Glomerular endothelial cell (primary cell): ENCODE measurements at regions not wholly inside any gene's neighbourhood (a gene's known extent, or its start where the extent isn't known, plus 50 kb on each side); places are given as distances from the start of the nearest gene placed in this dataset.

Experiments
- DNase-seq: peaks from one replicate; pipeline ENCODE4 v3.0.0-alpha.2; 2011; ENCODE audit warnings: low read depth, low spot score; ENCODE audit errors: extremely low read depth

DNA sequence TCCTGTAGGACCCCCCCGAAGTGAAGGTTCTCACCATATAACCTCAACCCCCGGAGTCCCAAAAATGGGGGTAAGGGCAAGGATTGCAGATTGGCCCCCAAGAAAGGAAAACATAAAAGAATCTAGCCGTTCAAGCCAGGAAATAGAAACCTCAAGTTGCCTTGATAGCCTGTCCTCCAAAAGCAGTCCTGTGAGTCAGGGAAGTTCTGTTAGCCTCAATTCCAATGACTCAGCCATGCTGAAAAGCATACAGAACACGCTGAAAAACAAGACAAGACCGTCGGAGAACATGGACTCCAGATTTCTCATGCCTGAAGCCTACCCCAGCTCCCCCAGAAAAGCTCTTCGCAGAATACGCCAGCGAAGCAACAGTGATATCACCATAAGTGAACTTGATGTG is 344.2 kb upstream of the RGS6 start:
- DNase-seq = no peak

DNA sequence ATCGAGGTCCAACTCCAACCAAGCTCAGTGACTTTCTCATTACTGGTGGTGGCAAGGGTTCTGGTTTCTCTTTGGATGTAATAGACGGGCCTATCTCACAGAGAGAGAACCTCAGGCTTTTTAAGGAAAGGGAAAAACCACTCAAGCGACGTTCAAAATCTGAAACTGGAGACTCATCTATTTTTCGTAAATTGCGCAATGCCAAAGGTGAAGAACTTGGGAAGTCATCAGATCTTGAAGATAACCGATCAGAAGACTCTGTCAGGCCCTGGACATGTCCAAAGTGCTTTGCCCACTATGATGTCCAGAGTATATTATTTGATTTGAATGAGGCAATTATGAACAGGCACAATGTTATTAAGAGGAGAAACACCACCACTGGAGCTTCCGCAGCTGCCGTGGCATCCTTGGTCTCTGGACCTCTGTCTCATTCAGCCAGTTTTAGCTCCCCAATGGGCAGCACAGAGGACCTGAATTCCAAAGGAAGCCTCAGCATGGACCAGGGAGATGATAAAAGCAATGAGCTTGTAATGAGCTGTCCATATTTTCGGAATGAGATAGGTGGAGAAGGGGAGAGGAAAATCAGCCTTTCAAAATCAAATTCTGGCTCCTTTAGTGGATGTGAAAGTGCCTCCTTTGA is 343.5 kb upstream of the RGS6 start:
- no peak for DNase-seq

DNA sequence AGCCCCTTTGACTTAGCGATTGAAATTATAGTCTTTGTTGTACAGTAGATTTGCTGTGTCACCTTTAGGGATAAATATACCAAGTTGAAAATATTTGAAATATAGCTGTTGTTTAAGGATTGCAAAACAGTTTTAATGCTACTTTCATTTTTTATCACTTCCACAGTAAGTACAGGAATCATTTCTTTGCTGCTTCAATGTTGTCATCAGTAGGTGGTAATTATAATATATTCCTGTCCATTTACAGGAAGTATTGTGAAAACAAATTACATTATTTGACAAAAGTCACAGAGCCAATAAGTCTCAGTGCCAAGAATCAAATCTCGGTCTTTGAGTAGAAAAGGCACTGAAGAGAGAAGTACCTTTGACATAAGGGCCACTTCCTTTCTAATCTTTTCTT is 342.6 kb upstream of the RGS6 start:
- no peak for DNase-seq

DNA sequence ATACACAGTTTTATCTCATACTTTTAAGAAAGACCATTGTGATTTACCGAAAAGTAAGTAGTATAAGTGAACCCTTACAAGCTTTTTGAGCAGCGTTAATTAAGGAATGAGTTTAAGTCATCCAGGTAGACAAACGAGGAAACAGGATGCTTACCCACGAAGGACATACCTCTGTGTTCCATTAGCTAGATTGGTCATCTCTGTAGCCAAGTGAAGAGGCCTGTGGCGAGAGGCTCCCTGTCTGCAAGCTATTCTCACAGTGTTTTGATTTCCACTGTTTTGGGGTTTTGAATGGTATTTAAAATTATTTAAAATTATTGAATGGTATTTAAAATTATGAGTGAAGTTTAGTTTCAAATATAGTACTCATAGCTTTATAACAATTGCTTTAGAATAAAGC is 342.1 kb upstream of the RGS6 start:
- DNase-seq = no peak

DNA sequence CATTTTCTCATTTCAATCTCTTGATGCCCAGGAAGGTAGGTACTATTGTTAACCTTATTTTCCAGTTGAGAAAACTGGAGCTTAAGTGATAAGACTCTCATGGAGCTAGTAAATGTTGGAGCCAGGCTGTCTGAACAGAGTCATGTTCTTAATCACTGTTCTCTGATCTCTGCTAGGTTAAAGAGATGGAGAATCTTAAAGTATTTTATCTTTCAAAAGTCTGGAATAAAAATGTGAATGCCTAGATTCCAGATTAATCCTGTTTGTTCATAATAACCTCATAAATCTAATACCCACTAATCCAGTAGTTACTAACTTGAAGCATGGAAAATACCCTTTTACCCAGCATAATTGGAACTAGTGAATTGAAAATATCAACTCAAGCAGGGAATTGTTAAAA is 341.0 kb upstream of the RGS6 start:
- no peak for DNase-seq

DNA sequence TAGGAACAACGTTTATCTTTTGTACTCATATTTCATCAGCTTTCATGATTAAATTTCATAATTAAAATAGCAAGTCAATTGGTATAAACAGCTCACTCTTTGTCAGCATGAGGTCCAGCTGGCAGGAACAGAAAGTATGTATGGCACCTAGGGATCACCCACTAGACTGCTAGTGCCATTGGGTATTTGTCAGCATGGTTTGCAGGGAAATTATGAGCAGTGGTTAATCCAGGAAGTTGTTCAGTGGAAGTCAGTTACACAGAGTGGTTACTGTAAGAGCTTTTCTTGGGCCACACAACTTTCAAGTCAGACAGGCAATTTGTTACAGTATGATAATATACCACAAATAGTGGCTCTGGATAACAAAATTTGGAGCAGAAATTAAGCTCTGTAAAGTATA is 340.3 kb upstream of the RGS6 start:
- DNase-seq = peak; percentile 10

DNA sequence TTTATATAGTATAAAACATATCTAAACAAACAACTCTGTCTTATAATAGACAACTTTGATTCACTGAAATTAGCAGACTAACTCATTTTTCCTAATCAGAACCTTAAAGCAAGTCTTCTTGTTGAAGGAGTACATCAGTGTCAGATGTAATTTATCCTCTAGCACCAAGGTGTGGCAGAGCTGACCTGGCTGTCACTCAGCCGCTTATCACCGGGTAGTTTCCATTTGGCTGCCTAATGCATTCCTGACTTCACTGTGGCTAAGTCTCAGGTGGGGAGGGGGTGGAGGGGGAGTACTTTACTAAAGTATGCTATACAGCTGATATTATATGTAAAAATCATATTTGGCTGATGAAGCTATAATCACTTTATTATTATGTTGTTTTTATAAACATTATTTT is 339.9 kb upstream of the RGS6 start:
- DNase-seq = no peak

DNA sequence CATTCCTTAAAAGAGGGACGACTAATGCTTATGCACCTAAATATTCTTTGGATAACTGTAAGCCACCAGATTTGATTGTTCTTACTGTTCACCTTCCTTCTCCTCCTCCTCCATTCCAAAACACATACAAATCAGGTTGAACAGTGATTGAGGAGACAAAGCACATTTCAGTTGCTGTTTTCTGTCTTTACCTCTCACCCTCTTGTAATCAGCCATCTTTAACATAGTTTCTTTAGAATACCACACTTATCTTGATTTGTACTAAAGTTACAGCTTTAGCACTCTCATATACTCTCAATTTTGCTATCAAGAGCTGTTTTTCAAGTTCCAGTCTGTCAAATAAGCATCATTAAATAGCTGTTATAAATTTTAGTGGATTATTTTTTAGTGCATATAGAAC is 338.3 kb upstream of the RGS6 start:
- DNase-seq = no peak

DNA sequence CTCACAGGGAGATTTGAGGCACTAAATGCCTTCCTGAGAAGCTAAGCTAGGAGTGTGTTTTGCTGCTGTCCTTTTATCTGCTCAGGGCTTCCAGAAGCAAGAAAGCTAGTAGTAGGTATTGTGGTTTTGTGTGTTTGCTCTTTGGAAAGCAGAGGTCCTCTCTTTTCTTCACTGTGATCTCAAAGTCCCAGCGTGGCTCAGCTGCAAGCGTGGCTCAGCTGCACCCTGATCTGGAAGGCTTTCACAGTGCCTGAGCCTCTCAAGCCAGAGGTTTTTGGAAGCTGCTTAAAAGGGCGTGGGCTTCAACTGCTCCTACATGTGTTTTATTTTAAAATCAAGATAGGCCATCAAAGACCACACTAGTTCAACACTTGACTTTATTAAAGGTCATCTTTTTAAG is 337.4 kb upstream of the RGS6 start:
- DNase-seq = no peak

DNA sequence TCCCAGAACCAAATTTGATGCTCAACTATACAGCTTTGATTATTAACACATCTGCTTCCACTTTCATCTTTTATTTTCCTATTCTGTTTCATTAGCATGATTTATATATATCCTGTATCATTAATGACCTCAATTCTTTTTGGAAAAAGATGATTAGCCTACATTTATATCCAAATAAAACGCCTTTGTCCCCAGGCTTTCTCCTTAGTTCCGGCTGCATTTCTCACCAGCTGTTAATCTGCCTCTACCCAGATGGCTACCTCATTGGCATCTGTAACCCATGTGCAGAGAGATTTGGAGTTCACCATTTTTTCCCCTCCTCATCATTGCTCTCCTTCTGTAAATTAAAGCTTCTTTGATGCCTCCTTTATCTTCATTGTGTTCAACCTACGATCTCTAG is 336.8 kb upstream of the RGS6 start:
- DNase-seq = no peak

DNA sequence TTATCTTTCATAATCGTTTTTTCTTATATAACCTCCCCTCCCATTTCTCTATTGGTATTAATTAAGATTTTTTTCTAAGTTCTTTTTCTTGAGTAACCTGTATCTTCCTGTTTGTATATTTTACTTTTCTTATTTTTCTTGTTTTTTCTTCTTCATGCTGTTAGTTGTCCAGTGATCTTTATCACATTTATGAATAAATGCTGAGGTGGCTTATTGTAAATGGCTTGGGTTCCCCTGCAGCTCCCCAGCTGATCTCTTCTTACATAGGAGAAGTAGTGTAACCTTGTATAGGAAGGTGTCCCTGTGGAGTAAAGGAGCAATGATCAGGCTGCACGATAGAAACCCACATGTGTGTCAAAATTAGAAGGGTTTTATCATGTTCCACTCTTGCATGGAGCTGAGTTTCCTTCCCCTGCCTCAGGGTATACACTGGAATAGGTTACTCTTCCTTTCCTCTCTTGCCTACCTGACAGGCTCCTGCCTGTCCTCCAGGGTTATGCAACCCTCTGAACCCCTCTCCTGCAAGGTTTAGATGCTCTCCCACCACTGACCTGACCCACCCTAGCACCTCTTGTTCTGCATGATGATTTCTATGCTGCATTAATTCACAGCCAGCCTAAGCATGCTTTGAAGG is 334.8 kb upstream of the RGS6 start:
- no peak for DNase-seq

DNA sequence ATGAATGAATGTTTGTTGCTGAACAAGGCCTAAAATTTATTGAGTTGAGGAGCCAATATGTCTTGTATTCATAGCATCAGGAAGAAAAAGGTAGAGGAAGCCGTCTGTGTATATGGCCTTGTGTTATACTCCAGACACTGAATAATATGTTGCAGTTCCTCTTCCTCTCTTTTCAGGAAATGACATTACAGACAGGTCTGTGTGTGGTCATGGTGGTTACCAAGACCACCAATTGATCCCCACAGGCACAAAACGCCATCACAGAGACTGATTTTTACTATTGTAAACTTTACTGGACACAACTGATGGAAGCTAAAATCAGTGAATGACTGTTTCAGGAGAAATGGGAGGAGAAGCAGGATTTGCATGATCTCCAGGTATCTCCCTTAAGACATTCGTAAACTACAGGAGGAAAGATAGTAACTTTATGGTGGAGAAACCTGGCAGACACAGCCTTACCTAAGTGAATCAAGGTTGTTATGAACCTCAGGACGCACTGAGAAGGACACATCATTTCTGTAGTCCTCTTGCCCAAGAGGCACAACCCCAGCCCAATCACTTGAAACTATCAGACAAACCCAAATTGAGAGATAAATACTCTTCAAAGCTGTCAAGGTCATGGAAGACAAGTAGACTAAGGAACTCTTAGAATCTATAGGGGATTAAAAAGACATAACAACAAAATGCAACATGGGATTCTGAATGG is 334.1 kb upstream of the RGS6 start:
- DNase-seq = no peak

DNA sequence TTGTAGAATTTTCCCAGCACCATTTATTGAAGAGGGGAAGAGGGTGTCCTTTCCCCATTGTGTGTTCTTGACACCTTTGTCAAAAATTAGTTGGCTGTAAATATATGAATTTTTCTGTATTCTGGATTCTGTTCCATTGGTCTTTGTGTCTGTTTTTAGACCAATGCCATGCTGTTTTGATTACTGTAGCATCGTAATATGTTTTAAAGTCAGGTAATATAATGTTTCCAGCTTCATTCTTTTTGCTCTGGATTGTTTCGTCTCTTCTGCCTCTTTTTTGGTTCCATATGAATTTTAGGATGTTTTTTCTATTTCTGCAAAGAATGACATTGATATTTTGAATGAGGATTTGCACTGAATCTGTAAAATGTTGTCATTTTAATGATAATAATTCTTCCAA is 331.9 kb upstream of the RGS6 start:
- no peak for DNase-seq

DNA sequence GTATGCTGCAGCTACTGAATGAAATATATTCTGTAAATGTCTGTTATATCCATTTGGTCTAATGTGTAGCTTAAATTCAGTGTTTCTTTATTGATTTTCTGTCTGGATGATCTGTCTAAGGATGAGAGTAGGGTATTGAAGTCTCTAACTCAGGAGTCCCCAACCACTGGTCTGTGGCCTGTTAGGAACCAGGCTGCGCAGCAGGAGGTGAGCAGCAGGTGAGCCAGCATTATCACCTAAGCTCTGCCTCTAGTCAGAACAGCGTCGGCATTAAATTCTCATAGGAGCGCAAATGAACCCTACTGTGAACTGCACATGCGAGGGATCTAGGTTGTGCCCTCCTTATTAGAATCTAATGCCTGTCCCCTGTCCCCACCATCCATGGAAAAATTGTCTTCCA is 329.7 kb upstream of the RGS6 start:
- DNase-seq = no peak

DNA sequence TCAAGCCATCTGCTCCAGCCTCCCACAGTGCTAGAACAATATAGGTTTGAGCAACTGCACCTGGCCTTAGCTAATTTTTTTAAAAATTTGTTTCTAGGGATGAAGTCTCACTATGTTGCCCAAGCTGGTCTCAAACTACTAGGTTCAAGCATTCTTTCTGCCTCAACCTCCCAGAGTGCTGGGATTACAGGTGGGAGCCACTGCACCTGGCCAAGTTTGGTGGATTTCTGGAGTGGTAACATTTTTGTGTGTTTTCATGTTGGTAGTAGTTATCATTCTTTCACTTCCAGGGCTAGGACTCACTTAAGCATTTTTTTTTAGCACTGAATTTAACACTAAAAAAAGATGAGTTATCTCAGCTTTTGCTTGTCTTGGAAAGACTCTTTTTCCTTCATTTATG is 328.0 kb upstream of the RGS6 start:
- DNase-seq = no peak

DNA sequence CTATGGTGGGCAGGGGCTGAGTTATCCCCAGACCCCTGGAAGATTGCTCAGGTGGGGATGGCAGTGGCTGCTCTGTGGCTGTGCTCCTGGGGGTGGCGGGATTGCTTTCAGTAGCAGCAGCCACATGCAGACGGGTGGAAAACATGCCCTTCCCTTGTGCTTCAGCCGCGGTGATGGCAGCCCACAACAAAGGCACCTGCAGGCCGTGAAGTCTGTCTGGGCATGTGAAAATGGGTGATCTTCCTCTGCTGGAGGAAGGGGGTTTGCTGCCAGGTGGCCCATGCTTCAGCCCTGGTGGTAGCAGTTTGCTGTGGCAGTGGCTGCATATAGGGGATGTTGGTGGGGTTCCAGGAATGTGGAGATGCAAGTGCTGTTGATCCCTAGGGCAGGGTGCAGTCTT is 326.2 kb upstream of the RGS6 start:
- DNase-seq = no peak

DNA sequence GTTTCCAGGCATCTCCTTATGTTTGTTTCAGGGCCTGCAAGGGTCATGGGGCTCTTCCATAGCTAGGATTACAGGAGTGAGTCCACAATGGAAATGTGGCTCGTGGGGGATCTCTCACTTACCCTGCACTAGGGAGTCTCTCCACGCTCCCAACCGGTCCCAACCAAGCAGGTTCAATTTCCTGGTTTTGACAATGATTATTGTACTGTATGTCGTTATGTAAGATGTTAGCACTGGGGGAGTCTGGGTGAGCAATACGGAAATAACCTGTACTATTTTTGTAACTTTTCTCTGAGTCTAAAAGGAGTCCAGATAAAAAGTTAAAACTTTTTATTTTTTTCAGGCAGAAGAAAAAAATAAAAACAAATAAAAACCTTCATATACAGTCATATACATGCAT is 325.7 kb upstream of the RGS6 start:
- DNase-seq = no peak

DNA sequence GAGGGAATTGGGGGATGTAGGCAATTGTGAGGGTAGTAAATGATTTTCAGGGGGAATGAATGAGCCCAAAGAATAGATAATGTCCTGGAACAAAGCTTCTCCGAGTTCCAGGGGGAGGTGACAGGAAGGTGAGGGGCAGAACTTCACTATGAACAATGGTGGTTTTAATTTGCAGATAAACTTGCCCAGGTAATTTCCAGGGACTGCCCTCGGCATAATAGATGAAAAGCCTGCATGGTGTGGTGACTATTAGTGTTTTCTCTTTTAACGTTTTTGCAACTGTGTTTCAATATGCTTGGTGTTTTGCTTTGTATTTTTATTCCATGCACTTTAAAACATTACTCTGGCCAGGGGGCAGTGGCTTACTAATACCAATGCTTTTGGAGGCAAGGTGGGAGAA is 325.2 kb upstream of the RGS6 start:
- no peak for DNase-seq

DNA sequence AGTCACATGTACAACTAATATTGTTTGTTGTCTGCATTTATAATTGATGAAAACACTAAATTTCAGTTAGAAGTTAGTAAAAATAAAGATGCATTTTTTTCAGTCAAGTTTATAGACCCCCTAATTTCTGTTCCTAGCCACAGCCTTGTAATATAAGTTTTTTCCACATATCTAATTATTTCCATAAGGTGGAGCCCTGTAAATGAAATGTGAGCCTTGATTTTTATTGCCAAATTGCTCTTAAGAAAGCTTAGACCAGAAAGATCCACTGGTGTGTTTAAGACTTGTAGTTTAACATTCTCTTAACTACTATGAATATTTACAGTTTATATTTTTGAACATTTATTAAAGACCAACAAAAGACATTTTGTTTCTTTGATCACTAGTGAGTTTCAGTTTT is 322.1 kb upstream of the RGS6 start:
- no peak for DNase-seq

DNA sequence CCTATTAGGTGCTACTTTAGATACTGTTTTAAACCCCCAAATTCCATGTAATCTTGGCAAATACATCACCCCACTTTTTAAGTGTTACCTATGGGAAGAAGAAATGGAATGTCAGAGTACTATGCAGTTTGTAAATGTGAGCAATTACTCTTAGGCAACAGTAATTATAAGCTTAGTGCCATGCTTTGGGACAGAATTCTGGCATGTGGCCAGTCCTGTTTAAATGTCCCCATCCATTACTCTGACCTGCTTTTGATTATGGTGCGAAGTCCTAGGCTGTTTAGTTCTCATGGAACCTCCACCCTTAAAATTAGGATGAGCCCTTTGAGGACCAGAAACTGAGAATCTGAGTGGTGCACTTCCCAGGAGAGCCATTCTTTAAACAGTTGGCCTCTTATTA is 321.4 kb upstream of the RGS6 start:
- DNase-seq = no peak

DNA sequence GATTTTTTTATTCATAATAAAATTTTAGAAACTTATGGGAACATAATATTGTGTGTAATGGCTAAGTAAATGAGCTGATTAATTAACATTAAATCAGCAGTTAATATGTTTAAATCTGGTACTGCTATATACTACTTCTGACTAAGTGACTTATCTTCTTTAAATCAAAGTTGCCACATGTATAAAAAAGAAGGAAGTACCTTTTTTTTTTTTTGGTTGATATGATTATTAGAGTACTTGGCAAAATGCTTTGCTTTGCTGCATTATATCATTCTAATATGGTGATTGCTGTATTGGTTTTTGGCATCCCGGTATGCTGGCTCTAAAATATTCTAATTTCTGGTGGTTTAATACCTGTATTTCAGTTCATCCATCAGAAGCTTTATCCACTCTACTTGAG is 319.1 kb upstream of the RGS6 start:
- no peak for DNase-seq

DNA sequence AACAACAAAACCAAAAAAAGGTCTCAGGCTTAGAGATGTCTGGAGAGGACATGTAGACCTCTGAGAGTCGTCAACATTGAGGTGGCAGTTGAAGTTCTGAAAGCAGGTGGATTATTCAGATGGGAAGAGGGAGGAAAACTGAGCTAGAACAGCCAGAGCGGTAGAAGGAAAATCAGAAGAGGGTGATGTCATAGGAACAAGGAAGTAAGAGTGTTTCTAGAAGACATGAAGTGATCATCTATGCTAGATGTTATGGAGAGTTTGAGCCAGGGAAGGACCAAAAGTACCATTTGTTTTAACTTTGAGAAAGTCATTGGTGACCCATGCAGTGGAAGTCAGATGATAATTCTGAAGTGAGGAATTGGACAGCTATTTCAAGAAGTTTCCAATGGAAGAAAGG is 316.2 kb upstream of the RGS6 start:
- DNase-seq = no peak

DNA sequence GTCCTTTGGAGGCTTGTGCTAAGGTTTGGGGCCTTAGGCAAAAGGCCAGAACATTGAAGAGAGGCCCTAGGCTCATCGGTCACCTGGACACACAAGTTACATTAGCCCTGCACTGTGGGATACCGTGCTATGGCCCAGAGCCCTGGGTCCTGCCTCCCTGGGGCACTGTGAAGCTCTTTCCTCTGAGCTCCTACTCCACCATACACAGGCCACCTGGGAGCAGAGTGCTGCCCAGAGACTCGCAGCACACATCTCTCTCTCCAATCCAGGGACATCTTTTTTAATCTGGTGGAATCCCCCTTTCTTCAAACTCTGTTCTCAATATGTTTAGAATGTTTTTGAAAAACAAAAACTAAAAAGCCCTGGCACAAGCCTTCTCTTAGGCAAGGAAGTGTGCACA is 314.2 kb upstream of the RGS6 start:
- no peak for DNase-seq
